ENCODE measurements at regions not wholly inside any gene's neighbourhood (a gene's known extent, or its start where the extent isn't known, plus 50 kb on each side); places are given as distances from the start of the nearest gene placed in this dataset.

- Histone ChIP-seq H3K79me1 (ENCODE audit: low read length) (no peaks in the 10 kb centered on the region), H2BK120ac (ENCODE audit: insufficient read depth, low read length, poor library complexity) (no peak overlapping the region), H2BK5ac (ENCODE audit: low read depth, low read length, poor library complexity) (no peak overlapping the region), H2AFZ (ENCODE audit: insufficient read depth, low read length, poor library complexity) (no peak overlapping the region), H3K27ac (ENCODE audit: low read depth, low read length) (no peak overlapping the region), H4K12ac (ENCODE audit: low read depth, low read length) (no peak overlapping the region), H3K27me3 (ENCODE audit: insufficient read depth, low read length) (no peaks in the 10 kb centered on the region), H3K23ac (ENCODE audit: low read length) (no peak overlapping the region), H2BK12ac (ENCODE audit: low read length) (no peak overlapping the region), H3K36me3 (ENCODE audit: control insufficient read depth in 1 of 2, insufficient read depth in 2 of 2, low read length in 2 of 2) (no peaks in the 10 kb centered on the region), H2AK5ac (ENCODE audit: low read length) (no peak overlapping the region), H3K4me2 (ENCODE audit: low read length) (no peak overlapping the region), H3K4me1 (ENCODE audit: control insufficient read depth in 1 of 2, insufficient read depth in 2 of 2, low read length in 2 of 2) (no peaks in the 10 kb centered on the region), H3K79me2 (ENCODE audit: control insufficient read depth, insufficient read depth, low read length, poor library complexity) (no peaks in the 10 kb centered on the region), H4K91ac (ENCODE audit: low read depth, low read length) (no peak overlapping the region), H3K9ac (ENCODE audit: low read length) (no peak overlapping the region), H3K4ac (ENCODE audit: low read depth, low read length) (no peak overlapping the region), H3K9me3 (ENCODE audit: insufficient read depth, low read depth, low read length) (no peaks in the 10 kb centered on the region), H3K4me3 (ENCODE audit: low read depth, low read length) (no peak overlapping the region), H3K14ac (ENCODE audit: low read length) (no peak overlapping the region), H3K18ac (ENCODE audit: low read length) (no peak overlapping the region), H4K8ac (ENCODE audit: low read depth, low read length) (no peak overlapping the region)
- no CpG with 5 or more reads among the region's 1 CpG for WGBS (ENCODE audit: extremely low coverage, insufficient coverage, insufficient read length)
- no peak for DNase-seq
These were observed 144.9 kb upstream of the HAPLN1 start for GRCh38 chr5:83865579-83865978.

DNA sequence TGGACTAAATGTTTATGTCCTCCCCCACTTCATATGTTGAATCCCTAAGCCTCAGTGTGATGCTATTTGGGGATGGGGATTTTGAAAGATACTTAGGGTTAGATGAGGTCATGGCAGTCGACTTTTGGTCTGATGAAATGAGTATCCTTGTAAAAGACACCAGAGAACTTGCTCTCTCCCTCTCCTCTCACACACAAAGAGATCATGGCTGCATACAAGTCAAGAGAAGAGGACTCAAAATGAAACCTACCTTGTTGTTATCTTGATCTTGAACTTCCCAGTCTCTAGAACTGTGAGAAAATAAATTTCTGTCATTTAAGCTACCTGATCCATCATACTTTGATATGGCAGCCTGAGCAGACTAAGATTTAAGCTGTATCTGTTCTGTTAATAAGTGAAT is 144.0 kb upstream of the HAPLN1 start:
- DNase-seq, result no peak
- Histone ChIP-seq H3K4me1 (ENCODE audit: control insufficient read depth in 1 of 2, insufficient read depth in 2 of 2, low read length in 2 of 2) (no peaks in the 10 kb centered on the region), H2BK120ac (ENCODE audit: insufficient read depth, low read length, poor library complexity) (no peak overlapping the region), H3K9ac (ENCODE audit: low read length) (no peak overlapping the region), H4K12ac (ENCODE audit: low read depth, low read length) (no peak overlapping the region), H2BK12ac (ENCODE audit: low read length) (no peak overlapping the region), H3K79me1 (ENCODE audit: low read length) (no peaks in the 10 kb centered on the region), H3K4ac (ENCODE audit: low read depth, low read length) (no peak overlapping the region), H2AFZ (ENCODE audit: insufficient read depth, low read length, poor library complexity) (no peak overlapping the region), H3K27ac (ENCODE audit: low read depth, low read length) (no peak overlapping the region), H3K4me3 (ENCODE audit: low read depth, low read length) (no peak overlapping the region), H3K4me2 (ENCODE audit: low read length) (no peak overlapping the region), H3K36me3 (ENCODE audit: control insufficient read depth in 1 of 2, insufficient read depth in 2 of 2, low read length in 2 of 2) (no peaks in the 10 kb centered on the region), H2AK5ac (ENCODE audit: low read length) (no peak overlapping the region), H3K79me2 (ENCODE audit: control insufficient read depth, insufficient read depth, low read length, poor library complexity) (no peaks in the 10 kb centered on the region), H3K9me3 (ENCODE audit: insufficient read depth, low read depth, low read length) (no peaks in the 10 kb centered on the region), H4K8ac (ENCODE audit: low read depth, low read length) (no peak overlapping the region), H3K27me3 (ENCODE audit: insufficient read depth, low read length) (no peaks in the 10 kb centered on the region), H2BK5ac (ENCODE audit: low read depth, low read length, poor library complexity) (no peak overlapping the region), H3K18ac (ENCODE audit: low read length) (no peak overlapping the region), H4K91ac (ENCODE audit: low read depth, low read length) (no peak overlapping the region), H3K23ac (ENCODE audit: low read length) (no peak overlapping the region), H3K14ac (ENCODE audit: low read length) (no peak overlapping the region)
- no CpG with 5 or more reads among the region's 1 CpG for WGBS (ENCODE audit: extremely low coverage, insufficient coverage, insufficient read length)

DNA sequence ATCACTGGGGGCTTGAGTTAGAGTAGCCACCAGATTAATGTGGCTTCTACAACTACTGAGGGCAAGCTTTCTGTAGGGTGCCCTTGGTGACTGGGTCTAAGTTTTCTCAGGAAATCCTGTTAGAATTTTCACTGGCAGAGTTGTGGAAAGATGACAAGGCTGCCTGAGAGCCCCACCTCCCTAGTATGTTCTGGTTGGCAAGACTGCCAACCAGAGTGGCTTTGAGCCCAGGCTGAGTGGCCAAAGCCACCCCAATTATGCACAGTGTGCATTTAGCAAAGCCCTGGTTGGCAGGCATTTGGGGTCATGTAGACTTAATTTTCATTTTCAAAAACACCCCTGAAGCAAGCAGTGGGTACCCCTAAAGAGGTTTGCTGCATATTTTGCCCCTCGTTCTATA is 136.7 kb upstream of the HAPLN1 start:
- H3K9me3 ChIP-seq (ENCODE audit: insufficient read depth, low read depth, low read length), result no peaks in the 10 kb centered on the region
- H3K23ac ChIP-seq (ENCODE audit: low read length), result no peak overlapping the region
- H2BK5ac ChIP-seq (ENCODE audit: low read depth, low read length, poor library complexity), result no peak overlapping the region
- H4K8ac ChIP-seq (ENCODE audit: low read depth, low read length), result no peak overlapping the region
- H4K12ac ChIP-seq (ENCODE audit: low read depth, low read length), result no peak overlapping the region
- no peak overlapping the region for H2BK12ac ChIP-seq (ENCODE audit: low read length)
- WGBS (ENCODE audit: extremely low coverage, insufficient coverage, insufficient read length), result no CpG with 5 or more reads among the region's 1 CpG
- H3K18ac ChIP-seq (ENCODE audit: low read length), result no peak overlapping the region
- H2AFZ ChIP-seq (ENCODE audit: insufficient read depth, low read length, poor library complexity), result no peak overlapping the region
- no peaks in the 10 kb centered on the region for H3K4me1 ChIP-seq (ENCODE audit: control insufficient read depth in 1 of 2, insufficient read depth in 2 of 2, low read length in 2 of 2)
- no peaks in the 10 kb centered on the region for H3K79me1 ChIP-seq (ENCODE audit: low read length)
- H3K27ac ChIP-seq (ENCODE audit: low read depth, low read length), result no peak overlapping the region
- H3K36me3 ChIP-seq (ENCODE audit: control insufficient read depth in 1 of 2, insufficient read depth in 2 of 2, low read length in 2 of 2), result no peaks in the 10 kb centered on the region
- H3K79me2 ChIP-seq (ENCODE audit: control insufficient read depth, insufficient read depth, low read length, poor library complexity), result no peaks in the 10 kb centered on the region
- H3K4me3 ChIP-seq (ENCODE audit: low read depth, low read length), result no peak overlapping the region
- H4K91ac ChIP-seq (ENCODE audit: low read depth, low read length), result no peak overlapping the region
- H3K9ac ChIP-seq (ENCODE audit: low read length), result no peak overlapping the region
- H3K4me2 ChIP-seq (ENCODE audit: low read length), result no peak overlapping the region
- H2AK5ac ChIP-seq (ENCODE audit: low read length), result no peak overlapping the region
- H3K27me3 ChIP-seq (ENCODE audit: insufficient read depth, low read length), result no peaks in the 10 kb centered on the region
- peak overlapping the region; percentile 17 for H2BK120ac ChIP-seq (ENCODE audit: insufficient read depth, low read length, poor library complexity)
- H3K4ac ChIP-seq (ENCODE audit: low read depth, low read length), result no peak overlapping the region
- no peak for DNase-seq
- H3K14ac ChIP-seq (ENCODE audit: low read length), result no peak overlapping the region

GRCh38 chr5:83856881-83857280 is 136.2 kb upstream of the HAPLN1 start:
- no peak overlapping the region for H3K18ac ChIP-seq (ENCODE audit: low read length)
- no peak overlapping the region for H2BK12ac ChIP-seq (ENCODE audit: low read length)
- H3K79me2 ChIP-seq (ENCODE audit: control insufficient read depth, insufficient read depth, low read length, poor library complexity), result no peaks in the 10 kb centered on the region
- no peaks in the 10 kb centered on the region for H3K27me3 ChIP-seq (ENCODE audit: insufficient read depth, low read length)
- no peak overlapping the region for H3K4me2 ChIP-seq (ENCODE audit: low read length)
- H3K36me3 ChIP-seq (ENCODE audit: control insufficient read depth in 1 of 2, insufficient read depth in 2 of 2, low read length in 2 of 2), result no peaks in the 10 kb centered on the region
- H4K12ac ChIP-seq (ENCODE audit: low read depth, low read length), result no peak overlapping the region
- no peak overlapping the region for H2AK5ac ChIP-seq (ENCODE audit: low read length)
- H3K27ac ChIP-seq (ENCODE audit: low read depth, low read length), result no peak overlapping the region
- no peak overlapping the region for H2AFZ ChIP-seq (ENCODE audit: insufficient read depth, low read length, poor library complexity)
- H4K8ac ChIP-seq (ENCODE audit: low read depth, low read length), result no peak overlapping the region
- no peak overlapping the region for H4K91ac ChIP-seq (ENCODE audit: low read depth, low read length)
- no peak for DNase-seq
- H3K79me1 ChIP-seq (ENCODE audit: low read length), result no peaks in the 10 kb centered on the region
- H3K4me3 ChIP-seq (ENCODE audit: low read depth, low read length), result no peak overlapping the region
- no peak overlapping the region for H3K14ac ChIP-seq (ENCODE audit: low read length)
- no peak overlapping the region for H2BK5ac ChIP-seq (ENCODE audit: low read depth, low read length, poor library complexity)
- no peak overlapping the region for H3K9ac ChIP-seq (ENCODE audit: low read length)
- no peak overlapping the region for H2BK120ac ChIP-seq (ENCODE audit: insufficient read depth, low read length, poor library complexity)
- WGBS (ENCODE audit: extremely low coverage, insufficient coverage, insufficient read length), result no CpG with 5 or more reads among the region's 6 CpGs
- no peaks in the 10 kb centered on the region for H3K4me1 ChIP-seq (ENCODE audit: control insufficient read depth in 1 of 2, insufficient read depth in 2 of 2, low read length in 2 of 2)
- no peak overlapping the region for H3K4ac ChIP-seq (ENCODE audit: low read depth, low read length)
- H3K23ac ChIP-seq (ENCODE audit: low read length), result no peak overlapping the region
- H3K9me3 ChIP-seq (ENCODE audit: insufficient read depth, low read depth, low read length), result no peaks in the 10 kb centered on the region

Measured in trophoblast cell (in vitro differentiated cells and primary cell).